HUDEP-2 (cell line): ENCODE measurements at regions not wholly inside any gene's neighbourhood (a gene's known extent, or its start where the extent isn't known, plus 50 kb on each side); places are given as distances from the start of the nearest gene placed in this dataset.
A peak's percentile ranks its signal among the peaks of the same experiment; 100 is the strongest.

Experiments
- DNase-seq, 76 experiments: peaks; one replicate each; lab custom pipeline; 2025; ENCODE audit not compliant: unreplicated experiment in 76 of 76; lab: John Stamatoyannopoulos, UW

DNA sequence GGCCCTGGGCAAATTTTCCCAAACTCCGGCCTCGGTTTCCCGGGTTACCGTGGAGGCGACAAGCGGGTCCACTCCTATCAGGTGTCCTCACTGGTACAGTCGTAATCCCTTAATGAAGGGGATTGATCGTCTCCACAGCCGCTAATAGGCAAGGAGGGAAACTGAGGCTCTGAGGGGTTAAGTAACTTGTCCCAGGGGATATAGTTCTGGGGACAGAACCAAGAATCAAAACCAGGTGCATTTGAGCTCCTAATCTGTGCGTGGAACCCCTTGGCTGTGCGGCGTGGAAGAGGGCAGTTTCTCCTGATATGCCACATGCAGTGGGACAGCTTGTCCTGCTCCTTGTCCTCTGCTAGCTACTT is 157.2 kb downstream of the CYRIA start:
- DNase-seq = peak in 1 of 76 experiments; percentile 5

DNA sequence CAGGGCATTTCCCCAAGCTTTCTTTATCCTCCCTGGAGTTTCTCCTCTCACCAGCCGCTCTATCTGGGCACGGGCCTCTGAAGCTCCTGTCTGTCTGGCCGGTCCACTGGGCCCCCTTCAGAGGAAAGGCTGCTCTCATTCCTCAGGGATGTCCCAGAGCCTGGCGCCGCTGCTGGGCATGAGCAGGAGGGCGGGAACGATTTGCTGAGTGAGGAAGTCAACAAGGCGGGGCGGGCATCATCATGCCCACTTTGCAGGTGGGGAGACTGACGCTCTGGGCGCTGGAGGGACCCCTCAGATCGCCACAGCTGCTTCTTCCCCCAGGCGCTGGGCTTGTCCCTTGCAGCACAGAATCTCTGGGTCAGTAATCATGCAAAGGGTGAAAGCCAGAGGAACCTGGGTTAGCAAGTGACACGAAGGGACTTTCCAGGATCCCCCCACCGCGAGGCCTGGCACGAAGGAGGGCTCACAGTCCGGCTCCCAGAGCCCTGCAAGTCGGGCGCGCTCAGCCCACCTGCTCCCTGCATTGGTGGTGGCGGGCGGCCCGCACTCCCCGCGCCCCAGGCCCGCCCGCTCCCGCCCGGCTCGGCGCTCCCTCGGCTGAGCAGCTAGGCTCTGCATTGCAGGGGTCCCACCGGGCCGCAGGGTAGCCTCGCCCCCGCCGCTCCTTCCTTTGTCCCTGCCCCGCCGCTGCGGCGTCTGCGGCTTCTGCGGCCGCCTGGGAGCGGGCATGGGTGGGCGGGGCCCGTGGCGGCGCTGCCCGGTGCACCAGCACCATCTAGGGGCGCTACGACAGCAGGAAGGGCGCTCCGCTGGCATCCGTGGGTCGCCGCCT is 157.8 kb downstream of the CYRIA start:
- DNase-seq = peak in 32 of 76 experiments; percentile 2 to 52 (median 16)

DNA sequence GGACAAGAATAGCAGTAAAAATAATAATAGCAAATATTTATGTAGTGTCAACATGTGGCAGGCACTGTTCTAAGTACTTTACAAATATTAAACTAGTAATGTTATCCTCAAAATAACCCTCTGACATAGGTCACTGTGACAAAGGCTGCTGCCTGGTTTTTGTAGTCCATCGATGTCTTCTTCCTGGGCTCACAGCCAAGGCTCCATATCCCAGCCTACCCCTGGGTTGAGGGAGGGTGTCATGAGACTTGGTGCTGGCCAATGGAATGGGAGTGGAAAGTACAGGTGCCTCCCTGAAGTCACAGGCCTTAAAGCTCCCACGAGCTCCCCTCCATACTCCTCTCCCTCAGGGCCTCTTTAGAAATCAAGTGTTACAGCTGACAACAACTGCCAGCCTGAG is 159.3 kb downstream of the CYRIA start:
- DNase-seq = peak in 1 of 76 experiments; percentile 15

DNA sequence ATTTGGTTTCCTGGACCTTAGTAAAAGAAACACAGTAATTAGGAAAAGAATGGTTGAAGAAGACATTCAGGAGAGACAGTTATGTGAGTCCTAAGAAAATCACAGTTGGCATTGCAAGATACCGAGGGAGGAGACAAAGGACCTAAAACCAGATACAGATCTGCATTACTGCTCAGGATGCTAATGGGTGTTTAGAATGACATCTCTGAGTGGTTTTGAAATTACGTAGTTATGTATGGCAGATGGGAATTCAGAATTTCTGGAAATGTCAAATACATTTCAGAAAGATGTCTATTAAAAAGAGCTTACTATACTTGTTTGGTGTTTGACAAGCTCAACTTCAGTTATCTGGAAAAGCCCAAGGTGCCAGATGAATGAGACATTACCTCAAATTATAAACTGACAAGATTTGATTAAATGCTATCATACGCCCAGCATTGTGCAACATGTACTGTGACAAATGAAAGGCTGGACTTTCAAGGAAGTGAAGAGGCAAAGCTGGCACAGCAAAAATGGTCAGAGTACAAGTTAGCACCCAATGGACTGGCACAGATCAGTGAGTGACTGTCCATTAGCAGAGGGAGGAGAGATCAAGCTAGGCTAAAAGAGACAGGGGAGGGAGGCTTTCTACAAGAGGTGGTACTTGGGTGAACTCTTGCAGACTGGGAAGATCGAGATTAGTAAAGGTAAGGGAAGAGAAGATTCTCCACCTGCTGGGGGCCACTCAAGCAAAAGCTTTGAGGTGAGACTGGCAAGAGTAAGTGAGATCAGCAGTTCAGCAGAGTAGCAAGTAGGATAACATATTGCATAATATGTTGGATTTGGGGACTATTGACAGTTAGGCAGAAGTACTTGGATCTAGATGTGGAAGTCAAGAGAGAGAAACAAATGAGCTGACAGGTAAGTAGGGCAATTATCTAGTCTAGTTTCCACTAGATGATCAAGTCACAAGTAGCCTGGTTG is 168.9 kb downstream of the CYRIA start:
- DNase-seq = no peak

DNA sequence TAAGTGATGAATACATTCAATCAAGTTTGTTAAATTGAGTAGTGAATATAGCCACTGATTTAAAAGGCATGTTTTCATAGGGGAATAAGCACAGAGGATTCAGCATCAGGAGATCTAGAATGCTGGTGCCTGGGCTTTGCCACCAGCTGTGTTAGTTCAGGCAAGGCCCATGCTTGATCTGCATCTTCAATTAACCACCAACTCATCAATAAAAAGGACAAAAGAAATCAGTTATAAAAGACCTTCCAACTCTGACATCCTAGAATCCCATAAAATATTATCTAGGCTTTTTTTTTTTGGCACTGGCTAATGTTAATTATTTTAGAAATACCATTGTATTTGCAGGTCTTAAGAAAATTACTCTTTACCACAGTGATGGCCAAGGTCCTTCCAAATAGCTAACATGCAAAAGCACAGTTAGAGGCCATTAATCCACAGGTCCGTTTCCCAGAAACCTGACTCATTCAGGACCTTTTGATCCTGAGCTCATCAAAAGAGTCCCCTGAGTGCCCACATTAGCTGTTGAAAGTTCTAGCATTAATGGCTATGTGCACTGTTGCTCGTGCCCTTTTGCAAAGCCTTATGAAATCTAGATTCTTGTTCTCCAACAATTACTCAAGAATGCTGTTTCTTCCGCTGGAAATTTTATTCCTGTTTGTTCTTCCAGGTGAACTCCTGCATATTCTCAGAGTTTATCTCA is 170.0 kb downstream of the CYRIA start:
- DNase-seq = no peak

DNA sequence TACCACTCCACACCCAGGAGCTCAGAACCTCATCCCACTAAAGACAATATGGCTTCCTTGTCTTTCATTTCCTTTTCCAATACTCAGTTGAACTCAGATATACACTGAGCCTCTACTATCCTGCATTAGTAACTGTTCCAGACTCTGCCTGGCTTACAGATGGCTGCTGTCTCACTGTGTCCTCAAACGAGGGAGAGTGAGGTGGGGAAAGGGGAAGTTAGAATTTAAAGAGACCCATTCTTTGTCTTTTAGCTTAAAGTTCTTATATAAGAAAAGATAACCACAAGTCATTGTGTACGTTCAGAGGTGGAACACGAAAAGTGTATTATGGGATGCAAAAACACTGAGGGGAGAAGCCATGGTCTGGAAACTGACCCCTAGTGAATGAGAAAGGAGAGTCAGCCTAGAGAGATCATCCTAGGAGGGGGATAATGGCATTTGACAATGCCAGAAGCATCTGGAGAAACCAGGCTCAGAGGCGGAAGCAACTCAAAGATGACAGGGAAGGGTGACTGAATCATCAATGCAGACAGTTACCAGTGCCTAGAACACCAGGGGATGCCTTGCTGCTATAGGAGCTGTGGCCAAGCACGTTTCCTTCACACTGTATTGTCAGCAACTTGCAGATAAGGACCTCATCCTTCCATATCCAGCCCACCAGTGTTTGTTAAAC is 170.7 kb downstream of the CYRIA start:
- DNase-seq = no peak

DNA sequence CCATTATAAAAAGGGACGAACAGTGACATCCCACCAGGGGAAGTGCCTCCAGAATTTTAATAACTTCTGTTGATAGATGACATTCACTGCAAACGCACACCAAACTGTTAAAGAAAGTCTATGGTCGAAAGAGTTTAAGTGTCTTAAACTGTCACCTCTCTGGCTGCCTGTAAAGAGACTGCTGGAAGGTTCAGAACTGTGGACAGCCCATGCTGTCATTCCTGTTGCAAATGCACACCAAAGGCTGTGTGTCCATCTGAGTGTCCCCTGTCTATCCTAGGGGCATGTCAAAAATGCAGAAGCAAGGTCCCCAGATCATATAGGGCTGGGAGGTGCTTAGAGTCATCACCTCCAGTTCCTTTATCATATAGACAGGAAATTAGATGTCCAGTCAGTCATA is 171.8 kb downstream of the CYRIA start:
- no peak for DNase-seq

DNA sequence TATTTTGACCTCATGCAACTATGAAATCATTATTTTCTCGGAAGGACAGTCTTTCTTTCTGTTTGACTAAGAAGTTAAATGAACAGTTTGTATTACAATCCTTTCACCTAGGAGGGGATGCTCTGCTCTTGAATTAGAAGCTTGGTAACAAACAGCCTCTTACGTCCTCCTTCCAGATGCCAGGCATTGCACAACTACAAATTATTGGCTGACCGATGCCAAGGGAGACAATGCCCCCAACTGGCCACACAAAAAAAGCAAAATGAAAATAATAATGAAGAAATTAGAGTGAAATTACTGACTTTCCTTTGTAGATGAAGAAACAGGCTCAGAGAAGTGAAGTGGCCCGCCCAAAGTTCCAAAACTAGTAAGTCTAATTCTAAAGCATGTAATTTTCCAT is 177.9 kb downstream of the CYRIA start:
- DNase-seq = peak in 9 of 76 experiments; percentile 2 to 17 (median 9)

DNA sequence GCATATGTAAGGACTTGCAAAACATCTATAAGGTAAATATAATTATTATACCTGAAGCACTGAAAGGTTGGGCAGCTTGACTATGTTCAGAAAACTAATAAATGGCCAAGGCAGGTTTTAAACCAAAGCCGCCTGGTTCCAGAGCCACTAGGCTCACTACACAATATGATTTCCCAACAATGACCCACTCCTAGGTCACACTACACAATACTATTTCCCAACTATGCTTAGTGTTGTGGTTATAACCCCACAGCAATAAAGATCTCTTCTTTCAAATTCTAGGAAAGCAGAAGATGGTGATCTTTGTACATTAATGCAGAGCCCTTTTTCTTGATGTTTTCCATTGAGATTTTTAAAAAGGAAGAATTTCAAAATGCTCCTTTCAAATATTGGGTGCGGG is 180.4 kb downstream of the CYRIA start:
- DNase-seq = no peak

DNA sequence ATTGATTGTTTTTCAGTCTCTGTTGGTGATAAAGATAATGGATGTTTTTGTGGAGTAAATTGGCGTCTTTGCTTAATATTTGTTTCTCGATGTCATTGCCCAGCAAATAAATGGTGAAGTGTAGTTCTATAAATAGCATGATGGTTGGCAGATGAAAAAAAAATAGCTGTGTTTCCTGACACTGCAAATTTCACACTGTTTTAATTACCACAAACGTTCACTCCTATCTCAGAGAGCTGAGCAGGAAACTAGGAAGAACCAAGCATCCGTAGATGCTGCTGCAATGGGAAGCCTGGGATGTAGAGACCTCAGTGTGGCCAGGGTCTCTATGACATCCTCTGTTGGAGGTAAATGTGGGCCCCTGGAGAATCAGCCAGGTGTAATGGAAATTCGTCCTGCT is 183.2 kb downstream of the CYRIA start:
- no peak for DNase-seq

DNA sequence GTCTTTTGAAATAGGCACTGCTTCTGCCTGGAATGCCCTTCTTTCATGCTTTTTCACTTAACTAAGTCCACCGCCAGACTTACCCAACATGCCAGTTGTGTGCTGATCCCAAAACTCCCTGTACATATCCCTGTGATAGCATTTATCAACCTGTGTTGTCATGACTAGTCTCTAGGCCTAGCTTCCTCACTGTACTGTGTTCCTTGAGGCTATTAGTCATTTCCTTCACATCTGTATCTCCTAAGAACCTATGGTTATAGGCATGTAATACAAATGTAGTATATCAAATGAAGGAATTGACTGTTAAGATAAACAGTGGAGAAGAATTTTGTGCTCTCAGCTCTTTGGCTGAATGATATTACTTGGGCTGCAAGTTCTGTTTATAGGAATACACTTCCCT is 184.3 kb downstream of the CYRIA start:
- DNase-seq = no peak

DNA sequence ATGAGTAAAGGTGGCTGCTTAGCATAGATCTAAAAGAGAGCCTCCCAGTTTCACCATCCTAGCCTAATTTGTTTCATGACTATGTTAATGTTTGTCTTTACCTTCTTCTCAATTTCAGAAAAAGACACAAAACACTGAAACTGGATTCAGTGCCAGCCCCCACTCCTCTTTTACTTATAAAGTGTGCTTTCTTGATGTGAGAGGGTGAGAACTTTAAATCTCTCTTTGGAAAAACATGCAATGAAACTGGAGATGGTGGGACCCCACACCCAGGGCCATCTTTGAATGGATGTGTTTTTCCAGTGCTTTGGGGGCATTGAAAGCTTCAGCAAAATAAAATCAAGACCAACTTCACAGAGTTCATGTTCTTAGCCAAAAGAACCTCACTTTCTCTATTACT is 185.9 kb downstream of the CYRIA start:
- no peak for DNase-seq

DNA sequence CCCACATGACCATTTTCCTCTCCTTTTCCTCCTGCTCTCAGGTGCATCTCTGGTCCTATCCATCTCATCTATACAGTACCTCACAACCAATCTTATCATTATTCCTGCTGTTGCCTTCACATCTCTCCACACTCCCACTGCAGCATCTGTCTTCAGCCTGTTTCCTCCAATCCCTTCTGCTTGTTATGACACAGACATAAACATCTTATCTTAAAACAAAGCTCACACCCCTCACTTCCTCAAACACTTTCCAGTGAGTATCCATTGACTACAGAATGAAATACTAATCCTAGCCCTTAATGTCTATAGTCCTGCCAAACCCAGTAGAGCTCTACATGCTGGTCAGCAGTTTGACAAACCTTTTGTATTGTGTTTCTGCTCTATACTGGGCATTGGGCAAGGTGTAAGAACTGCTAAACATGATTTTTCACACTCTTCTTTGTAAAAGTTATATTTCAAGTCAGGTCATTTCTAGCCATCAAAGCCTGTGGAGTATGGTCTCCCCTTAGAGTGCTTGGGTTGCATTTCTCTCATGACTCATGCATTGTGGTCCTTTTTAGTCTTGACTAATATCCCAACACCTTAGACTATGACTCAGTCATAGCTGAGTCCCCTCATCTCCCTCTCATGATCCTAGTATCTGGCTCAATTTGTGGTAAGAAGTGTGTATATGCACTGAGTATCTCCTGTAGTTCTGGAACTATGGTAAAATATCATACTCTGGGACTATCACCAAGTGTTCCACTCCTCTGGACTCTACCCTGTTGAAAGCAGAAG is 187.0 kb downstream of the CYRIA start:
- no peak for DNase-seq

DNA sequence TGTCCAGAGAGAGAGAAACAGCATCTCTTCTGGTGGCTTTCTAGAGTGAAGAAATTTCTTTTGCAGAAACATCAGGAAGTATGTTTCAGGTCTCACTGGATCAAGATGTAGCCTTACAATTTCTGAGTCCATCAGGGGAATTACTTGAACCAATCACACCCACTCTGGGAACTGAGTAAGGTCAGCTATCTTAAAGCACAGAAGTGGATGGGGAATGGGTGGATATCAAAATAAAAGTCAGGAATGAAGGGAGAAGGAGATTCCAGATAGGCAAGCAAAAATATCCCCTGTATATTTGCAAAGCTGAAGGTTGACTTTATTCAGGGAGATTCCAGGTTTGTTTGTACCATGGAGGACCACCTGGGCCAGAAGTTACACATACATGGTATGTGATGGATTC is 188.0 kb downstream of the CYRIA start:
- DNase-seq = no peak

DNA sequence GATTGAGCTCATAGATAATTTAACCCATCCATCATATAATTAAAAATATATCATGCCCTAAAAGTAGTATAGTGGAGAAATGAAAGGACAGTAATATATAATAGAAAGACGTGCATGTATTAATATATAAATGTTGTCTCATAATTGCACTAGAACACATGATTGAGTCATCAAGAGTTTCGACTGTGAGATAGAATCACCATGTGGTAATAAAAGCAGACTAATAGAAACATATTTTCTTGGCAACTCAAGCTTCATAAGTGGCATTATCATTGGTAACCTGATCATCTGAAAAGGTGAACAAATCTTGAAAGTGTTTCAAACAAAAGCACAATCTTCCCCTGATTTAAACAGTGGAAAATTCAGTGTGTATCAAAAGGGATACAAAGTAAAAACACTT is 188.8 kb downstream of the CYRIA start:
- no peak for DNase-seq

DNA sequence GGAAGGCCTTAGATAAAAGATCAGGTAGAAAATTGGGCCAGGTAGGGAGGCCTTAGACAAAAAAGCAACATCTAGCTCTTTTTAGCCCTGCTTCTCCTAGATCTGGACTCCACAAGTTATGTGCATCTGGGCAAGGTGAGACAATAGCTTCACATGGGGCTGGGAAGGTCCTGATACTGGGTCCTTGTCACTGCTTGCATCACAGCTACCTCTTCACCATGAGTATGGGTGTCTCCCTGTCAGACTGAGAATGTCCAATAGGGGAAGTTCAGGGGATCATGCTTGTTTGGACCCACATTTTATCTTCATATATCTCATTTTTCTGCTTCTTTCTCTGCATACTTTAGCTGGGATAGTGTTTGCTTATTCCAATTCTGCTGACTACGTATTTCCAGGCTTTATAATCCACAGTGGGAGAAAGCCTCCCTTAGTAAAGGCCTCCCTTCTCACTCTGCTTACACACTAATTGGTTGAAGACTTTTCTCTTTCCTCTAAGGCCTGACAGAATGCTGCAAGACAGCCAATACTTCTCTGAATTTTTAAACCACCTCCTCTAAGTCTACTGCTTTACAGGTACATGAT is 189.6 kb downstream of the CYRIA start:
- DNase-seq = no peak

DNA sequence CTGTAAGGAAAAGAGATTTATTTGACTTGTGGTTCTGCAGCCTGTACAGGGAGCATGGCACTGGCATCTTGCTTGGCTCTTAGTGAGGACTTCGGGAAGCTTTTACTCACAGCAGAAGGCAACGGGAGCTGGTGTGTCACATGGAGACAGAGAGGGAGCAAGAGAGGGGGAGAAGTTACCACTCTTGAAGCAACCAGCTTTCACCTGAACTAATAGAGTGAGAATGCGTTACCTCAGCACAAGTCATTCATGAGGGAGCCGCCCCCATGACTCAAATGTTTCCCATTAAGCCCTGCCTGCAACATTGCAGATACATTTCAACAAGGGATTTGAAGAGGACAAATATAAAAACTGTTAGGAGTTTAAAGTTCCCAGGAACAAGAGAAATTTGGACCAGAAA is 190.0 kb downstream of the CYRIA start:
- no peak for DNase-seq

DNA sequence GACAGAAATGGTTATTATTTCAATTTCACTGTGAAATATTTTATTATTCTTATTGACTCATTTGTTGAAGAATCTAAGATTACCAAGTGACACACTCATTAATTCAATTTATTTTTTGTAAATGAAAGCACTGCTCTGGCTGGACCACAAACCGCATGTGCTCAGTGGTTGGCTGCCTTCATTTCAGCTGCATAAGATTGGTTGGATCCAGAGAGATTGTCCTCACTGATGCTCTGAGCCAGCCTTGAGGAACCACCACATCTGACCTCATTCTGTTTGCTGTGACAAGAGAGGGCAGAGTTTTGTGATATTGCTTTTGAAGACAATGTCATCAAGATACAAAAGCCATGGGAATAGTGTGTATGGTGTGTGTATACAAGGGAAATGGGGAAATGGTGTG is 192.1 kb downstream of the CYRIA start:
- DNase-seq = no peak

DNA sequence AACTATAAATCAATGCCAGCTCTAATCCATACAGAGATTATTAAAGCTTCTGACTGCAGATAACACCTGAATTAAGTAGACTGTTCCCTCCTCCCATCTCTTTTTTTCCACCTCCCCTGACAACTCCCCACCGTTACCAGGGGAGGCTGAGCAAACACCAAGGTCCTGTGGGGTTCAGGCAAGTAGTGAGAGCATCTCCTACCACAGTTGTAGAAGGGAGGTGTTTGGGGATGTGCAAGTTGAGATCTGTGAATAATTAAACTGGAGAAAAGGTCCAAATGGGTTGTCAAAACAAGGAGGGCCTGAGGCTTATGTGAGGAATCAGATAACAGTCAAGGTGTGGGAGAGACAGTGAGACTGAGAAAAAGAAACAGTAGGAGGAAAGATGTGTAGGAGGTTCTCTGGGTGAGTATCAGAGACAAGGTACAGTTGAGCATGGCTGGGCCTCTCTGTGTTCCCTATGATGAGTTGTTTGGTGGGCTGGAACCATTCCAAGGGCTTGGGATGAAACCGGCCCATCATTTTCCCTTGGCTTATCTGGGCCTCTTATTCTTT is 194.6 kb downstream of the CYRIA start:
- DNase-seq = no peak
